NOMO-1 treated with DMSO at 0.1 percent for 48 hours (cell line): ENCODE measurements at regions not wholly inside any gene's neighbourhood (a gene's known extent, or its start where the extent isn't known, plus 50 kb on each side); places are given as distances from the start of the nearest gene placed in this dataset.
"Not testable (repeated sequence)": the region's sequence is repeated elsewhere in the genome, so short reads cannot be mapped to it uniquely, and the experiment has no call there.

Source experiments
- DNase-seq: peaks from one replicate; lab custom pipeline; 2025; ENCODE audit not compliant: unreplicated experiment; lab: John Stamatoyannopoulos, UW

- no peak for DNase-seq
These were observed 503.9 kb upstream of the DAB2 start for GRCh38 chr5:39928709-39929108.

- DNase-seq = no peak
These were observed 495.1 kb upstream of the DAB2 start for GRCh38 chr5:39919876-39920275.

- no peak for DNase-seq
These were observed 488.1 kb upstream of the DAB2 start for GRCh38 chr5:39912906-39913305.

GRCh38 chr5:39907267-39907951, 482.6 kb upstream of the DAB2 start:
- not testable (repeated sequence) for DNase-seq

- DNase-seq = no peak
These were observed 481.4 kb upstream of the DAB2 start for GRCh38 chr5:39906146-39906545.

GRCh38 chr5:39905356-39905755, 480.6 kb upstream of the DAB2 start:
- no peak for DNase-seq

- DNase-seq = no peak
These were observed 477.8 kb upstream of the DAB2 start for GRCh38 chr5:39902626-39903025.

- DNase-seq = no peak
These were observed 474.0 kb upstream of the DAB2 start for GRCh38 chr5:39898731-39899130.

GRCh38 chr5:39896706-39897105, 471.9 kb upstream of the DAB2 start:
- DNase-seq = no peak

GRCh38 chr5:39896104-39896503, 471.3 kb upstream of the DAB2 start:
- no peak for DNase-seq

- DNase-seq = no peak
These were observed 467.9 kb upstream of the DAB2 start for GRCh38 chr5:39892708-39893107.

- no peak for DNase-seq
These were observed 466.6 kb upstream of the DAB2 start for GRCh38 chr5:39891376-39891775.

GRCh38 chr5:39880985-39881384, 456.2 kb upstream of the DAB2 start:
- DNase-seq = no peak

GRCh38 chr5:39877479-39877878, 452.7 kb upstream of the DAB2 start:
- DNase-seq = no peak

GRCh38 chr5:39876146-39876545, 451.4 kb upstream of the DAB2 start:
- no peak for DNase-seq

- DNase-seq = no peak
These were observed 445.4 kb upstream of the DAB2 start for GRCh38 chr5:39870137-39870536.

- no peak for DNase-seq
These were observed 444.6 kb upstream of the DAB2 start for GRCh38 chr5:39869396-39869795.

GRCh38 chr5:39867923-39868322, 443.1 kb upstream of the DAB2 start:
- DNase-seq = no peak

GRCh38 chr5:39863926-39864552, 439.3 kb upstream of the DAB2 start:
- no peak for DNase-seq

- peak; percentile 90 for DNase-seq
These were observed 432.3 kb upstream of the DAB2 start for GRCh38 chr5:39857041-39857440.

- DNase-seq = no peak
These were observed 430.1 kb upstream of the DAB2 start for GRCh38 chr5:39854771-39855410.

- no peak for DNase-seq
These were observed 425.5 kb upstream of the DAB2 start for GRCh38 chr5:39850291-39850690.
